DMS153 treated with DMSO at 0.1 percent for 48 hours (cell line): ENCODE measurements at regions not wholly inside any gene's neighbourhood (a gene's known extent, or its start where the extent isn't known, plus 50 kb on each side); places are given as distances from the start of the nearest gene placed in this dataset.
"Not testable (repeated sequence)": the region's sequence is repeated elsewhere in the genome, so short reads cannot be mapped to it uniquely, and the experiment has no call there.

ENCODE experiments used
- DNase-seq: peaks from one replicate; lab custom pipeline; 2025; ENCODE audit not compliant: unreplicated experiment; lab: John Stamatoyannopoulos, UW

DNA sequence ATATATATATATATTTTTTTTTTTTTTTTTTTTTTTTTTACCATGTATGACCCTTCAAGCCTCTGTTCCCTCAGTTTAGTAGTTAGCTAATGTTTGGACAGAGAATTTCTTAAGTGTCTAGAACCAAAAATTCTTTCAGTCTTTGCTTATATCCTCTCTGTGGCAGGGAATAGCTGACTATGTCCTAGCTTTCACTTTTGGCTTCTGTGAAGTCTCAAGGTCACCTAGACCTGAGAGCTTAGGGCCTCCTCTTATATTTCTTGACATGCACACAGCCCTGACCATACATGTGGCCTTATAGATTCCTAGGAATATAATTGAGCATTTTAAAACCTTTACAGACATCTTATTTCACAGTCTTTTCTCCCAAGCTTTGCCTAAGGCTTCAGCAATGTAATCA is 930.8 kb upstream of the CDH9 start:
- DNase-seq: no peak

DNA sequence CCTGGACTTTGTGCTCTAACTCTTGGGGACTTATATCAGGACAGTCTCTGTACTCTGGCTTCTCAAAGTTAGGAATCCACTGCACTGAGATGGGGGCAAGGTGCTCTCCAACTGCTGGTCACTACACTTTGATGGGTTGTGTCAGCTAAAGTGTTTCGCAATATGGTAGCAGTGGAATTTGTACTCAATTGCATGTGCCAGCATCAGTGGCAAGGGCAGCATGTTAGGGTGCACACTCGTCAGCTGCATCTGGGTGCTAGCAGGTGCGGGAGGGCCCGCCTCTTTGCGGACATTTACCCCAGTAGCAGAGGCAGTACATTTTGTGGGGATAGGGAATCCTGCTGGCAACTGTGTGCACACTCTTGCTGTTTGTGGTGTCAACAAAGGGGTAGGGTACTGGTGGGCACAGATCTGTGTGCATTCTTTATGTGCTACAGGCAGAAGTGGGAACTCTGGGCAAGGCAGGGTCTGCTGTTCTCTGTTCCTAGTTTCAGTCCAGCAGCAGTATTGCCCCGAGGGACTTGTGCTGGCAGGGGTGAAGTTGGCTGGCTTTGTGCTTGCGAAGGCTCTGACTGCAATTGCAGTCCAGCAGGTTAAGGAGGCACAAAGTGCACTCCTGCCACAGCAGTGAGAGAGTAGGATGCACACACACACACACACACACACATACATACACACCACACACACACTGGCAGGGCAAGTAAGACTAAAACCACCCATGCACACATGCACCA is 924.8 kb upstream of the CDH9 start:
- no peak for DNase-seq

DNA sequence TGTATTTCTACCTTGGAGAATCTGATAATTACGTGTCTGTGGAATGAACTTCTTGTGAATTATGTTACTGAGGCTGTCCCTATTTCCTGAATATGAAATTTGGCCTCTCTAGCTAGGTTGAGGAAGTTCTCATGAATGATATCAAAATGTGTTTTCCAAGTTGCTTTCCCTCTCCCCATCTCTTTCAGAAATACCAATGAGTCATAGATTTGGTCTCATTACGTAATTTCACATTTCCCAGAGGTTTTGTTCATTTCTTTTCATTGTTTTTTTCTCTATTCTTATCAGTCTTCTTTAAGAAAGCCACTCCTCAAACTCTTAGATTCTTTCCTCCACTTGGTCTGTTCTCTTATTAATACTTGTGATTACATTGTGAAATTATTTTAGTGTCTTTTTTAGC is 923.8 kb upstream of the CDH9 start:
- no peak for DNase-seq

DNA sequence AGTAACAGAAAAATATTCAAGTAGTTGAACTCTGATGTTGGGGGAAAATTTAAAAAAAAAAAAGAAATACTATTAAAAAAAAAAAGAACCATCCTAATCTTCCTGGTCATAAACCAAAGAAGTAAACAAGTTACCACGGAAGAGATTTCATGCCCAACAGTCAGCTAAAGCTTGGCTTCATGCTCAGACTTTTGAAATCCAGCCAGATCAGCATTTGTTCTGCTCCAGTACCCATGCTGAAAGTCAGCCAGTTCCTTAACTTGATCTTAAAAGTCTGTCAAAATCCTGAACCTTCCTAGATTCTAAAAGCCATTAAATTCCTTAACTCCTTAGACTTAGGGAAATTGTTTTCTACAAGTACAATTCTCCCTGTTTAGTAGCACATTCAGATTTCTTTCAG is 908.7 kb upstream of the CDH9 start:
- DNase-seq: no peak

DNA sequence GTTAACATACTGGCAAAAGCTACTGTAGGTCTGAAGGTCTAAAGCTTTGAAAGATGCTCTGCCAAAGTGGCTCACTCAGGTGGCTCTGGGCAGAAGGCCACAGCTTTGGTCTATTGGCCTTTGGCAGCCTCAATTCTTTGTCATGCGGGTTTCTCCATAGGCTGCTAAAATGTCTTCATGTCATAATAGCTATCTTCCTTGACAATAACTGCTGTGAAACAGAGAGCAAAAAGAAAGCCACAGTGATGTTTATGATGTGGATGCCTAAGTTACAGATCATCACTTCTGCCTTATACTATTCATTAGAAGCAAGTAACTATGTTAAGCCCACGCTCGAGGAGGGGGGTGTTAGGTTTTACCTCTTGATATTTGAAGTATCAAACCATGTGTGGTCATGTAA is 906.1 kb upstream of the CDH9 start:
- no peak for DNase-seq

DNA sequence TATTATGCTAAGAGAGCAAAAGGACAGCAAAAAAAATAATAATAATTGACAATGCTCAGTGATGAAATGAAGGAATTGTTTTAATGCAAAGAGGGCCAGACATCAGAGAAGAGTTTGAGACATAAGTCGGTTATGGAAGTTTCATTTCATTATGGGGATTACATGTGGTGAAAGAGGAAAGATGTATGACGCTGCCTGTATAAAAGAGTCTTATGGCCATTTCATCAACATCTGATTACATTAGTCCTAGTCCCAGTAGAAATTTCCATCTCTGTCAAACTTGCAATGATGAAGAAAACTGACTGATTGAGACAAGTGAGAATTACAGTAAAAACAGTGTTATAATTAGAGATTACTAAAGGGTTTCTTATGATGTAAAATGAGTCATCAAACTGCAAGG is 900.6 kb upstream of the CDH9 start:
- no peak for DNase-seq

DNA sequence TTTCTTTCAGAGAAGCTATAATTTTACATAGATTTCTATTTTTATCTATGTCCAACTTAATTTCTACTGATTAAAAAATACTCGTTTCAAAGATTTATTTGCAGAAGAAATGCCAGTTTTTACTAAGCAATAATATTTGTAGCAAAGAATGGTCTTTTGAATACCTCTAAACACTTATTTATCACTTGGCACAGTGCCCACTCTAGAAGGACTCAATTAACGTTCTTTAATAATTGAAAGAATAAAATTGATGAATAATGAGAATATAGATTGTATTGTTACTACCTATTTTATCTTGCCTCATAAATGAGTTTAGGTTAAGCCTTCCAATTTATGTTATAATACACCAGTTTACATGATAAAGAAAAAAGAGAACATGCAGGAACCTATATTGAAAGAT is 889.7 kb upstream of the CDH9 start:
- no peak for DNase-seq

DNA sequence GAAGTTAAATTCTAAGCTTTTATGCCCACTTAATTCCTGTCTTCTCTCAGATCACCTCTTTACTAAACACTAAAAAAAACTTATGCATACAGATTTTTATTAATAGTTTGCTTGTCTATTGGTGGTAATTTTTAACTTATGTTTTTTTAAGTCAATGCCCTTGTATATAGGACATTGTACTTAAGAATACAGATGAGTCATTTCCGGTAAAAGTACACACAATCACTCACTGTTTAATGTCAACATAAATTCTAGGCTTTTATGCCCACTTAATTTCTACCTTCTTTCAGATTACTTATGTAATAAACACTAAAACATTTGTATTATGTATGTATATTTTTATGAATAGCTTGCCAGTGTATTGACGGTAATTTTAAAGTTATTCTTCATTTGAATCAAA is 872.8 kb upstream of the CDH9 start:
- no peak for DNase-seq

DNA sequence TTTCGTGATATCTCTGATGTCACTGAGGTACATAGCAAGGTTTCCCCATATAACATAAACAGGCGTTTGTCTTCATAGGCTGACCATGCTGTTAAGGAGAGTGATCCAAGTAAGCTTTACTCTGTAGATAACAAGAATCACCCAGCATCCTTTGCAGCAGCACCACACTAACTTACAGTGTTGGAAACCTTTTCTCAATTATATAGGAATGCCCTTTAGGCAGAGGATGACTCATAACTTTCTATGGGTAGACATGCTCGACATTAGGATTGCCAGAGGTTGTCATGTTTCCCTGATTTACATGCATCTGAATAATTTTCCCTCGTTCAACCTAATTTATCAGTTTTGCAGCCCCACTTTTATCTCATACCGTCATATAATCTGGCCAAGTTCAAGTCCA is 870.0 kb upstream of the CDH9 start:
- DNase-seq: no peak

DNA sequence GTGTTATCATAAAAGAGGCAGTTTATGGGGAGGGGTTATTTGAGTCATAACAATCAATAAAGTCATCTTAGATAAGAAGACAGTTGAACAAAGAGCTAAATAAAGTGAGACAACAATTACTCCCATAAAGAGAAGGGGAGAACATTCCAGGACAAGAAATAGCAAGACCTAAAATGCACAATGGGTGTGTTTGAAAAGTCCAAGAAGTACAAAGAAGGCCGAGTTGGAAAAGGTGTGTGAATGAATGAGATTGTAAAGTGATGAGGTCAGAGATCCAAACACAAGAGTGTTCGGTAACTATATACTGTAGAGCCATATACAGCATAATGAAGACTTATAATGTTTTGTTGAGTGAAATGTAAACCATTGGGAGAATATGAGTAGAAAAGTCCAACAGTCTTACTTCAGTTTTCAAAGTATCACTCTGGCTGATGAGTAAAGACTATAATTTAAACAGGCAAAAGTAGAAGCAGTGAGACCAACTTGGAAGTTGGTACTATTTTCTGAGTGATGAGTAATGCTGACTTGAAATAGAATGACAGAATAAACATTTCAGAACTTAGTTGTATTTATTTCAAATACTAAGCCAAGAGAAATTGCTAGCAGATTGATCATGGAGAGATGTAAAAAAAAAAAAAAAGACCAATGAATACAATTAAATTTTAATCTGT is 868.7 kb upstream of the CDH9 start:
- no peak for DNase-seq

DNA sequence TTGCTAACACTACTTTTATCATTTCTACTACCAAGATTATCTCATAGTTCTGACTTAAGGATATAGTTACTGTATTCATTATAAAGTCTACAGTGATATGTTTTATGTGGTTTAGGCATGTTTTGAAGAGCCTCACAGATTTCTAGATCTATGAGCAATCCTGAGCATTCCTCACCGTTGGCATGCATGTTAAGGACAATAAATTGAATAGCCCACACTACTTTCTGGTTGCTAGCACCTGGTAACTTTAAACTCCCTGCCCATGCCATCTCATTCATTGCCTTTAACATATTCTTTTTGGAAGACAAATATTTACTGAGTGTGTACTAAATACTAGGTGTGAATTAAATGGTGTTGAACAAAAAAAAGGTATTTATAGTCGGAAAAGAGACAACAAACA is 868.1 kb upstream of the CDH9 start:
- no peak for DNase-seq

DNA sequence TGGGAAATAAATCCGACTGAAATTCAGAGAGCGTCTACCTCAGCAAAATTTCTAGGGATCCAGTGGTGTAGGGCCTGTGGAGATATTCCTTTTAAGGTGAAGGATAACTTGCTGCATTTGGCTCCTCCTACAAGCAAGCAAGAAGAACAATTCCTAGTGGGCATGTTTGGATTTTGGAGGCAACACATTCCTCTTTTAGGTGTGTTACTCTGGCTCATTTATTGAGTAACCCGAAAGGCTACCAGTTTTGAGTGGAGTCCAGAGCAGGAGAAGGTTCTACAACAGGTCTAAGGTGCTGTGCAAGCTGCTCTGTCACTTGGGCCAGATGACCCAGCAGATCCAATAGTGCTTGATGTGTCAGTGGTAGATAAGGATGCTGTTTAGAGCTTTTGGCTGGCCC is 862.4 kb upstream of the CDH9 start:
- no peak for DNase-seq

DNA sequence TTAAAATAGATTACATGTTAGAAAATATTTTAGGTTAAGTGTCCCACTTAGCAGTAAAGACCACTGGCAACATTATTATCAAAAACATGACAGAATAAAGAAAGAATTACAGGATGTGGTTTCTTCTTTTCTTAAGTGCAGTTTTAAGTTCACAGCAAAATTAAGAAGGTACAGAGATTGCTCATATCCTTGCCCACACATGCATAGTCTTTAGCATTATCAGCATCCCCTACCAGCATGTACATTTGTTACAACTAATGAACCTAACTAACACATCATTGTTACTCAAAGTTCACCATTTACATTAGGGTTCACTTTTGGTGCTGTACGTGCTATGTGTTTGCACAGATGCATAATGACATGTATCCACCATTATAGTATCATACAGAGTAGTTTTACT is 837.7 kb upstream of the CDH9 start:
- DNase-seq: no peak

DNA sequence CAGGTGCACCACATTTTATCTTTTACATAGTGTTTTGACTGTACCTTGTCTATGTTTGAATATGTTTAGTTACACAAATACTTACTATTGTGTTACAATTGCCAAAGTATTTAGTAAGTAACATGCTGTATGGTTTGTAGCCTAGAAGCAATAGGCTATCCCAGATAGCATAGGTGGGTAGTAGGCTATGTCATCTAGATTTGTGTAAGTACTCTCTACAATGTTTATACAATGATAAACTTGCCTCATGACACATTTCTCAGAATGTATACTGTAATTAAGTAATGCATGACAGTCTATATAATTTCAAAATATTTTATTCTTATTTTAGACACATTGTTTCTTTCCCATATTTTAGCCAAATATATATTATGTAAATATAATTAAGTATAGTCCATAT is 836.8 kb upstream of the CDH9 start:
- DNase-seq: no peak

DNA sequence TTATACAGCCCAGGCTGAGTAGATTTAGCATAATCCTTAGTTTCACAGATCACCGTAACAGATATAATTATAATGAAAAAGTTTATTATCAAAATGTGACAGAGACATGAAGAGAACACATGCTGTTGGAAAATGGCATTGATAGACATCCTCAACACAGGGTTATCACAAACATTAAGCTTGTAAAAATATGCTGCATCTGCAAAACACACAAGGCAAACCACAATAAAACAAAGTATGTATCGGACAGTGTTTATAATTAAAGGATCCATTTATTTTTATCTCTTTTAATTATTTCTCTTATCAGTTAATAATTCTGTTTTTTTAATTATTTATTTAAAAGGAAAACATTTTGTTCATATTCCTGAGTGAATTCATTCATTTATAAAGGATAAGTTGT is 829.9 kb upstream of the CDH9 start:
- no peak for DNase-seq

DNA sequence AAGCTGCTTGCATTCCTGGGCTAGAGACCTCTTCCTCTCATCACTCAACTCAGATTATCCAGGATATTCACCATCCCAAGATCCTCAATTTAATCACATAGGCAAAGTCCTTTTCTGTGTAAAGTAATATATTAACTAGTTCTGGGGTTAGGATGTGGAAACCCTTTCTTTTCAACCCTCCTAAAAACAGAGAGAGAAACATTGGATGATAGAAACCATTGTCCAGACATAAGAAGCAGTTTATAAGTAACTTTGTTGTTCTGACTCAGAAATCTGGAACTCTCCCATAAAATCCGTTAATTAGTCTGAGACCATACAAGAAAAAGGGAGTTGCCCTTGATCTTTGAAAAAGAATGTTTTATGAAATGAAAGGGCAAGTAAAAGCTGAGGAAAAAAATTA is 817.1 kb upstream of the CDH9 start:
- DNase-seq: no peak

DNA sequence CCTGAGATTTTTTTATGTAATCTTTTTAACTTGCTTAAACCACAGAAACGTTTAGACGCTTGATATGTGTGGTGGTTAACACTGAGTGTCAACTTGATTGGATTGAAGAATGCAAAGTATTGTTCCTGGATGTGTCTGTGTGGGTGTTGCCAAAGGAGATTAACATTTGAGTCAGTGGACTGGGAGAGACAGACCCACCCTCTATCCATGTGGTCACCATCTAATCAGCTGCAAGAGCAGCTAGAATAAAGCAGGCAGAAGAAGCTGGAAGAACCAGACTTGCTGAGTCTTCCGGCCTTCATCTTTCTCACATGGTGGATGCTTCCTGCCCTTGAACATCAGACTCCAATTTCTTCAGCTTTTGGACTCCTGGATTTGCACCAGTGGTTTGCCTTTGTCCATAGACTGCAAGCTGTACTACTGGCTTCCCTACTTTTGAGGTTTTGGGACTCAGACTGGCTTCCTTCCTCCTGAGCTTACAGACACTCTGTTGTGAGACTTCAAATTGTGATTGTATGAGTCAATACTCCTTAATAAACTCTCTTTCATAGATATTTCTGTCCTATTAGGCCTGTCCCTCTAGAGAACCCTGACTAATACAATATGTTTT is 816.0 kb upstream of the CDH9 start:
- no peak for DNase-seq

DNA sequence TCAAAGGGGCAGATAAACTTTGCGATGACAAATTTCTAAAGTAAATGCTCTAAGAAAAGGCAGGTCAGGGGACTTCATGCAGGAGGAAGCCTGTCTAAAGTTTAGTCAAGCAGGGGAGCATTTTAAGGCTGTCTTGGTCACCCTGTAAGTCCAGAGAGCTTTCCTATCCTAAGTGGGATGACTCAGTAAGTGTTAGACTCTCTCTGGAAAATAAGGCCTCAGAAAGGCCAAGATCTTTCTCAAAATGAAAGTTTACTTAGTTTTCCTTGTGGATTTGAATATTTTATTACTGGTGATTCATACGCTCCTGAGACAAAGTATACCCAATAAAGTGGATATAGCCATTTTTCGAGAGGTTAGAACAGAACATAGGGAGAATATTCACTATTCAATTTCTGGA is 806.9 kb upstream of the CDH9 start:
- no peak for DNase-seq

DNA sequence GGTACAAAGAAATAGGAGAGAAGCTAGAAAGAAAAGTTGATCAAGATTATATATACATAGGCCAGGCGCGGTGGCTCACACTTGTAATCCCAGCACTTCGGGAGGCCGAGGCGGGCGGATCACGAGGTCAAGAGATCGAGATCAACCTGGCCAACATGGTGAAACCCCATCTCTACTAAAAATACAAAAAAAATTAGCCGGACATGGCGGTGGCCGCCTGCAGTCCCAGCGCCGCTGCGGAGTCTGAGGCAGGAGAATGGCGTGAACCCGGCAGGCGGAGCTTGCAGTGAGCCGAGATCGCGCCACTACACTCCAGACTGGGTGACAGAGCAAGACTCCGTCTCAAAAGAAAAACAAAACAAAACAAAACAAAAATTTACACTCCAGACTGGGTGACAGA is 798.3 kb upstream of the CDH9 start:
- DNase-seq: not testable (repeated sequence)

DNA sequence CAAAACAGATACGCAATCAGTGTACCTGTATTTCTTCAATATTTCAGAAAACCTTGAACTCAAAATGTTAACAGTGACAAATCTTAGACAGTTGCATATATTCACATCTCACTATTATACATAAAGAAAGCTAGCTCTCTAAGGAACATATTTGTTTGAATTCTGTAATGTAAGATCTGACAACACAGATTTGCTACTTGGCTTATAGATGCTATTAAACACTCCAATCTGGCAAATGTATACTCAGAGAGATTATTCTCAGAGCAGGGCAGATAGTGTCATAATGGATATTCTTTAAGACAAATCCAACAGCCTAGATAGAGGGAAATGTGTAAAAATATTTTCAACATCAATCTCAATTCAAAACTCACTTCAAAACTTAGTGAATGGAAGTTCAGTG is 794.5 kb upstream of the CDH9 start:
- no peak for DNase-seq

DNA sequence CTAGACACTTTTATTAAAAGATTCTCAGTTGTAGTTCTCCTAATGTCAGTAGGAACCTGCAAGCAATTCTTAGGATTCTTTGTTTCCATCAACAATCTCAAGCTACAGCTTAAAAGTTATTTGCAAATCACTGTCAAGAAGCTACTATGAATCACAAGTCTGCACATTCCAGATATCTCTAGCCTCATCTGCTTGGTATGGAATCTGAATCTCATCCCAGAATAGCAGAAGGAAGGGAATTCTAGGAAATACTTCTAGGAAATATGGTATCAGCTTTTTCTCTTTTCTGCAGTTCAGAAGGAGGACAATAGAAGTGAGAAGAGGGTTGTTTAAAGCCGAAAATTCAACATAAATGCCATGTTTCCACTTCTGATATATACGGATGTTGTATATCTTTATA is 792.2 kb upstream of the CDH9 start:
- DNase-seq: no peak

DNA sequence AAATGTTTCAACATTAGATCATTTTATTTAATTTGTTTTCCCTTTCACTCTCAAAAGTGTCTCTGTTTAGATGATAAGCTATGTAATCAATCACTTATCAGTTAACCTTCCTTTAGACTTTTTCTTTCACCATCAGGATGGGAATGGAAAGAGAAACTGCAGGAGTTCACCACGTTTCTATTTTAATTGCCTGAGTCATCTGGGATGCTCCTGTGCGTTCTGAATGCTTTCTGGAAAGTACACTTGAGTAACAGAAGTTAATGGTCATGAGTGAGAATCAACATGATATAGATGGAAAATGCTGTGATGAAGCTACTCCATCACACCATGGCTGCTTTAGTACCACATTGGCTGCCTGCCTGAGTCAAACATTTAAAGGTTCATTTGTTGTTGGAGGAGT is 783.3 kb upstream of the CDH9 start:
- no peak for DNase-seq

DNA sequence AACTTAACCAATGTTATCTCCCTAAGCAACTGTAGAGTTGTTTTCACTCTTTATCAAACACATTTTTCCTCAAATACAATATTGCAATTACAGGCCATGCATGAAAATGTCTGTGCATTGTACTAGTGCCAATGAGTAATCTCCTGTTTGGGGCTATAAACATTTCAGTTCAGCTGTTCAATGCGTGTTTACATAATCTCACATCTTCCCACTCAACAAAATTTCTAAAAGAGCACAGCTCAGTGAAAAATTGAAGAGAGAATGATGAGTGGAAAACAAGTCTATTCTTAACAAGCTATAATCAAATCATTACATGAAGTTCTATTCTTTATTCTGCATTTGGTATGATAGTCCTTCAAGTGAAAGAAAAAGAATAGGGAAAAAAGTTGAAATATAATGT is 780.5 kb upstream of the CDH9 start:
- DNase-seq: no peak
